GM19351 (cell line): ENCODE measurements at regions not wholly inside any gene's neighbourhood (a gene's known extent, or its start where the extent isn't known, plus 50 kb on each side); places are given as distances from the start of the nearest gene placed in this dataset.

Experiments
- ATAC-seq: cut with Tn5 transposase; IDR thresholded peaks from one replicate; pipeline ENCODE4 v1.9.1; 2021; ENCODE audit warnings: mild to moderate bottlenecking, moderate library complexity; ENCODE audit not compliant: unreplicated experiment

DNA sequence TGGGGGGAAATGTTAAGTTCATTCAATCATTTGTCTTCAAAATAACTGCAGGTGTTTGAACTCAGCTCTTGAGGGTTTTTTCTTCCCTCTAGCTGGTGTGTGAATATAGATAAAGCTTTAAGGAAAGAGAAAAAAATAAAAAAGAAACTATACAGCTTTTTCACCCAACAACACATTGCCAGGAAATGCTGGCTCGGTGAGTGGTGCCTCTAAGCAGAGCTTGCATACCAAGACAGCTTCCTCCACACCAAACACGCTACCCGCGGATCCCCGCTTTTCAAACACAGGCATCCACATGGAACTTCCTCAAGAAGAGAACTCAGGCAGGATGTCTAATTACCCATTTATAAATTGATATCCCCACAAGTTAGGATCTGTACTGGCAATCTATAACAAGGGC, 69.8 kb upstream of the TANK start:
- ATAC-seq: peak; percentile 41

DNA sequence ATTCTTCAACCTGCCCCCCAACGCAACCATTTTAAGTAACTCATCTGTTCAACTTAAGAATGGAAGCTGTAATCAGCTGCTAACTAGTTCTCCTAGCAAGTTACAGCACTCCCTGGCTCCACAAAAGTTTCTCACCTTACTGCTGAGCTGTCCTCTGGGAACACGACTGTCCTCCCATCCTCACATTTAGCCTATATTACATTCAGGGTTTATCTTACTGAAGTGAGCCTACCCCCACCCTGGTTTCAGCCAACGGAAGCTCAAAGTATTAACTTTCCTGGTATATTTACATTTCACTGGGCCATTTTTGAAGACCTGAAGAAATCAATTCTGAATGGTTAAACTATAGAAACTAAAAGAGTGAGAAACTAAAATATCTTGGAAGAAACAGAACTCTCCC, 64.9 kb upstream of the TANK start:
- no peak for ATAC-seq

DNA sequence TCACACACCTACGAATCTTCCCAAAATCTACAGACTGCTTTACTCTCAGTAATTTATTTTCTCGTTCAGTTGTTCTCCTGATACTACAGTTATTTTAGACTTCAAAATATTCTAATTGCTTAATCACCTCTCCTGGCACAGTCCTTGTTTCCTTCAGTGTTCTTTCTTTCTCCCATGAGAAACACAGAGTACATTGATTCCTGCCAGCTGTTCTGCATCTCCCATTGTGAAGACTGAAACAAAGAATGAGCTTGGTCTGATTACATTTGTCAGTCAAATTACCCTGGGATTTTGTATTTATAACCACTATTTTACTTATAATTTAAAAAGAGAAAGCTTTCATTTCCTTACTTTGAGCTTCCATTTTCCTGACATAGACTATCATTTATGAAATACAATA, 63.9 kb upstream of the TANK start:
- ATAC-seq: no peak

DNA sequence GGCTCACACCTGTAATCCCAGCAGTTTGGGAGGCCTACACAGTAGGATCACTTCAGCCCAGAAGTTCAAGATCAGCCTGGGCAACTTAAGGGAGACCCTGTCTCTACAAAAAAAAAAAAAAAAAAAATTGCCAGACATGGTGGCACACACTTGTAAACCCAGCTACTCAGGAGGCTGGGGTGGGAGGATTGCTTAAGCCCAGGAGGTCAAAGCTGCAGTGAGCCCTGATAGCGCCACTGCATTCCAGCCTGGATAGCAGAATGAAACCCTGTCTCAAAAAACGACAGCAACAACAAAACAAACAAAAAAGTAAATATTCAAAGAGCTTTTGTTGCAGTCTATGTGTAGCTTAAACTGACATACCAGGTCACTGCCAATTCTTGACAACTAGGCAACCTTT, 63.1 kb upstream of the TANK start:
- ATAC-seq: no peak

DNA sequence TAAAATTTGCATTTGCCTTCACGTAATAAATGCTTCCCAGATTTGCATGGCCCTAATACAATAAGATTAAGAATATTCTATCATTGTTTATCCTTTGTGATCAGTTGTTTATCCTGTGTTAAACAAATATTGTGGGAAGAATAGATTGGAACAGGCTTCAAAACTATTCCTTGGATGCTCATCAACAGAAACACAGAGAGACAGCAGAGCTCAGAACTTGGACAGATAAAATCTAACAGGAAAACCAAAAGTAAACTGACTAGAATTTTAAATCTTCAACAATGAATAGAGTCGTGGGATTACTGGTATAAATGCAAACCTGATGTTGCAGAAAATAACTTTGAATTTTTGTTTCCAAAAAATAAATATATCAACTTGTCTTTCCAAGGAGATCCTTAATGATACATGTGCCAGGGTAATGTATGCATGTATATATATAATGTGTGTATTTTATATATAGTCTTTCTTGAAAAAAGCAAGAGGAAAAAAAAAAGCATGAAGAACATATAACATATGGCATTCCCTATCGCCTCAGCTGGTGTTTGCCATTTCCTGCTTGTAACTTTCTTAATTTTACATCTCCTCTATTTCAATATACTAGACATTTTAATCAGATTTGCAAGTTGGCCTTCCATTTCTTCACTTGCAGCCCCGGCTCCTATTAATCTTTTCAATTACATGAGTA, 59.9 kb upstream of the TANK start:
- ATAC-seq: no peak

DNA sequence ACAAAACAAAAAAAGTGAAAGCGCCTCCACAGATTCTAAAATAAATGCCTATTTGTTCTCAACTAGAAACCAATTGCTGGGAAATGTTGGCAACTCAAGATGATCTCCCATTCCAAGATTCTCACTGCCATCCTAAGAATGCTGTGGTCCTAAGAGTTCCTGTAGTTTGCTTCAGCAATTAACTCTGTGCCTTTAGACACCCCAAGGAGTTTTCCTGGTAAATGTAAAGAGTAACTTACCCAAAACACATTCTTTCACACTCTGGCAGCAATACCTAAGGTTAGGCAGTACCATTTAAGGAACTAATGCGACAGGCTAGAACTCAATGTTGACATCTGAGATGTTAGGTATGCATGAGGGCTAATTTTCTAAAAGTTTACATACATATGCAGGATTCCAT, 58.8 kb upstream of the TANK start:
- no peak for ATAC-seq

DNA sequence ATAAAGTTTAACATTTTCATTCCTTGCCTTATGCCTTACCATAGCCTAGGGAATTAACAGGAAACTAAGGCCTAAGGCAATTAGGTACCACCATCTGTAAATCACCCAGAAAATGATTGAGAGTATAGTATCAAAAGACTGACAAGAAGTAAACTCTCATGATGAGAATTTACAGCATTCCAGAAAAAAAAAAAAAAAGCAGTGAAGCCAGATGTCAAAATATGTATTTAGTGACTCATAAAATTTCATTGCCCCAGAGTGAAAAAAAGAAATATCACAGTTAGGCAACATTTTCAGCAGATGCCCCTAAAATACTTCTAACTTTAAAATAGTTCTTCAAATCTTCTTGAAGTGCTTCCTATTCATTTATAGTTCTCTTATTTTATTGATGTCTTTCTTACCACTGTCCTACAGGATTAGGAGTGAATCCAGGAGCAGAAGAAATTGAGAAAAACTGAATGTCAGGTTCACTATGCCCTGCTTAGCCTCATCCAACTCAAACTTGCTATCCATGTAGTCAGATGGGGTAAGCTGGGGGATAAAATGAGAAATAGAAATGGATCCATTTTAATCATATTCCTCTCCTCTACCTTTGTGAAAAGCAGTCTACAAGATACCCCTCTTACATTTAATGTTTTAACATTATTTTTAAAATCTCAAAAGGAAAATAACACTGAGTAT, 57.3 kb upstream of the TANK start:
- ATAC-seq: no peak

DNA sequence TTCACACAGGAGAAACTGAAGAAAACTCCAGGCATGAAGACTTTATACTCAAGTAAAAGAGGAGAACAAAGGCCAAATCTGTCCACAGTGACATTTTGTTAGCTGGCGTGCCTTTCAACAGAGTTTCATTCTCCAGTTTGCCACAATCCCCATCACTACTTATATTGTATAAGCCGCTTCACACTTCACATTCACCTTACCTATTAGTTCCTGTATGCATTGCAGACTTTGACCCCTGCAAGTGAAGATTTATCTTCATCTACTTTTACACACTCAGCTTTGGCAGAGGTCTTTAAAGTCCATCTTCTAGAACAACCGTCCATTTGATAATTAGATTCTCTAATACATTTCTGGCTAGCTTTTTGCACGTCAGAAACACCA, 56.8 kb upstream of the TANK start:
- ATAC-seq: no peak

DNA sequence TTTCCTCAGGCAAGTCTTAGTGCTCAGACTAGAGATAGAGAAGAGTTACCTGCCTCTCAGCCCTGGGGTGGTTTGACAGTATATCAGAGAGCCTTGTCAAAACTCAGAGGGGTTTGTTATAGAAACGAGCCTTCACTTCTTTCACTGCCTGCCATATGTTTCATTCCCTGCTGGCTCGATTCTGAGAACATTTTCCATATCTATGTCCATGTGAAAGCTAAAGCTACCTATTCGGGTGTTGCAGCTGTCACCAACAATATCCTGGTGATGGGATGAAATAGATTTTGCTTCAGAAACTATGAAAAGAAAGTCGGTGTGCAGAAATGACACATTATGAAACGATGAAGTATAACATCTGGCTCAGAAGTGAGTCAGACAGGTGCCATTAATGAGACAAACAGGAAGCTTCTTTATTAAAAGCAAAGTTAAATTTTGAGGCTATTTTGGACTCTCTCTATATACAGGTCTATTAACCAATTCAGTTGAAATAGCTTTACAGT, 56.1 kb upstream of the TANK start:
- ATAC-seq: peak; percentile 94

DNA sequence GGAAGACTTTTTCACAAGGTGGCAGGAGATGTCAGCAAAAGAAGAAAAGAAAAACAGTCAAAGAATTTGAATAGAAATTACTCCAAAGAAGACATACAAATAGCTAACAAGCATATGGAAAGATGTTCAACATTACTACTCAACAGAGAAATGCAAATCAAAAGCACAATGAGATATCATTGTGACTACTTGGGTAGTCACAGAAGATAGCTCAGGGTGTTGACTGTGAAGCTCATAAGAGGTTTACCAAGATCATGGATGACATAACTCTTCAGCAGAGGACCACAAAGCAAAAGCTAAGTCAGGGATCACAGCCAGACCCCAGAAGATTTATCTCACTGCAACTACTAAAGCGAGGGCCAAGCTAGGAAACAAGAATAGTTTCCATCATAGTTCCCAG, 53.0 kb upstream of the TANK start:
- ATAC-seq: no peak
